ENCODE measurements at regions not wholly inside any gene's neighbourhood (a gene's known extent, or its start where the extent isn't known, plus 50 kb on each side); places are given as distances from the start of the nearest gene placed in this dataset.

- TF ChIP-seq ZNF521 (tag by site-specific recombination; IDR thresholded peaks at IDR 0.05) (no peak), ZNF26 (tag by site-specific recombination; IDR thresholded peaks at IDR 0.05) (no peak), ZNF114 (tag by site-specific recombination; IDR thresholded peaks at IDR 0.05) (no peak), ZNF549 (tag by site-specific recombination; IDR thresholded peaks at IDR 0.05) (no peak), ZNF341 (tag by site-specific recombination; IDR thresholded peaks at IDR 0.05; ENCODE audit: low read depth) (no peak)
- CTCF ChIA-PET = interaction anchor here (1.3 kb wide), 1 partner anchor 24 kb away, joined by 5 read pairs; no protein-coding TSS in a partner anchor
- Histone ChIP-seq H3K4me3 (ENCODE audit: low read depth, low read length) (no peak overlapping the region), H3K27ac (ENCODE audit: extremely low read depth, low read depth, low read length) (no peak overlapping the region), H3K9me3 (ENCODE audit: control insufficient read depth, insufficient read depth, low read depth, low read length) (no peaks in the 10 kb centered on the region), H3K4me1 (ENCODE audit: control insufficient read depth, insufficient read depth, low read length) (no peaks in the 10 kb centered on the region), H3K36me3 (ENCODE audit: control insufficient read depth in 2 of 2, insufficient read depth in 1 of 2, low read length in 2 of 2) (no peaks in the 10 kb centered on the region)
- POLR2A ChIA-PET = no interaction called here
Measured at GRCh38 chr12:113561068-113561780, 89.6 kb upstream of the LHX5 start.

- H3K4me3 ChIP-seq (ENCODE audit: low read depth, low read length) = no peak overlapping the region
- H3K36me3 ChIP-seq (ENCODE audit: control insufficient read depth in 2 of 2, insufficient read depth in 1 of 2, low read length in 2 of 2) = no peaks in the 10 kb centered on the region
- no peak for TF ChIP-seq ZNF112 (tag by site-specific recombination; IDR thresholded peaks at IDR 0.05)
- peak; percentile 46; the same call in 1 of the 2 replicates for TF ChIP-seq SCRT2 (tag by site-specific recombination; IDR thresholded peaks at IDR 0.05)
- CTCF ChIA-PET = interaction anchor here (0.6 kb wide), 1 partner anchor 30 kb away, joined by 3 read pairs; no protein-coding TSS in a partner anchor
- no peaks in the 10 kb centered on the region for H3K4me1 ChIP-seq (ENCODE audit: control insufficient read depth, insufficient read depth, low read length)
- H3K9me3 ChIP-seq (ENCODE audit: control insufficient read depth, insufficient read depth, low read depth, low read length) = no peaks in the 10 kb centered on the region
- H3K27ac ChIP-seq (ENCODE audit: extremely low read depth, low read depth, low read length) = no peak overlapping the region
- POLR2A ChIA-PET = no interaction called here
Measured at GRCh38 chr12:113559466-113559865, 87.8 kb upstream of the LHX5 start.

GRCh38 chr12:113555226-113555625 lies 83.6 kb upstream of the LHX5 start:
- CTCF ChIA-PET = no interaction called here
- POLR2A ChIA-PET = no interaction called here
- Histone ChIP-seq H3K9me3 (ENCODE audit: control insufficient read depth, insufficient read depth, low read depth, low read length) (no peaks in the 10 kb centered on the region), H3K36me3 (ENCODE audit: control insufficient read depth in 2 of 2, insufficient read depth in 1 of 2, low read length in 2 of 2) (no peaks in the 10 kb centered on the region), H3K27ac (ENCODE audit: extremely low read depth, low read depth, low read length) (no peak overlapping the region), H3K4me1 (ENCODE audit: control insufficient read depth, insufficient read depth, low read length) (no peaks in the 10 kb centered on the region), H3K4me3 (ENCODE audit: low read depth, low read length) (no peak overlapping the region)
- TF ChIP-seq ZNF112 (tag by site-specific recombination; IDR thresholded peaks at IDR 0.05) (no peak), ZNF837 (tag by site-specific recombination; IDR thresholded peaks at IDR 0.05) (no peak)

GRCh38 chr12:113552760-113553159 lies 81.1 kb upstream of the LHX5 start:
- ChIA-PET POLR2A (no interaction called here), CTCF (no interaction called here)
- no peaks in the 10 kb centered on the region for H3K36me3 ChIP-seq (ENCODE audit: control insufficient read depth in 2 of 2, insufficient read depth in 1 of 2, low read length in 2 of 2)
- H3K4me3 ChIP-seq (ENCODE audit: low read depth, low read length) = no peak overlapping the region
- TF ChIP-seq ZNF416 (tag by site-specific recombination; IDR thresholded peaks at IDR 0.05) (no peak), ZNF202 (tag by site-specific recombination; IDR thresholded peaks at IDR 0.05; ENCODE audit: borderline replicate concordance) (no peak), ZNF132 (tag by site-specific recombination; IDR thresholded peaks at IDR 0.05; ENCODE audit: borderline replicate concordance) (no peak), ZNF555 (tag by site-specific recombination; conservative IDR thresholded peaks at IDR 0.05) (no peak), PRDM10 (tag by site-specific recombination; IDR thresholded peaks at IDR 0.05) (no peak), ZNF404 (tag by site-specific recombination; IDR thresholded peaks at IDR 0.05) (no peak), ZNF48 (tag by site-specific recombination; IDR thresholded peaks at IDR 0.05) (no peak), ZBTB49 (tag by site-specific recombination; IDR thresholded peaks at IDR 0.05; ENCODE audit: low read depth) (no peak), ZNF391 (tag by site-specific recombination; IDR thresholded peaks at IDR 0.05; ENCODE audit: borderline replicate concordance, low read depth) (no peak), ZNF362 (tag by site-specific recombination; IDR thresholded peaks at IDR 0.05) (no peak)
- H3K4me1 ChIP-seq (ENCODE audit: control insufficient read depth, insufficient read depth, low read length) = no peaks in the 10 kb centered on the region
- H3K9me3 ChIP-seq (ENCODE audit: control insufficient read depth, insufficient read depth, low read depth, low read length) = no peaks in the 10 kb centered on the region
- H3K27ac ChIP-seq (ENCODE audit: extremely low read depth, low read depth, low read length) = no peak overlapping the region

All from HEK293 (cell line).